Cardiac fibroblast (primary cell): ENCODE measurements at regions not wholly inside any gene's neighbourhood (a gene's known extent, or its start where the extent isn't known, plus 50 kb on each side); places are given as distances from the start of the nearest gene placed in this dataset.
"Not testable (repeated sequence)": the region's sequence is repeated elsewhere in the genome, so short reads cannot be mapped to it uniquely, and the experiment has no call there.

Experiments used
- DNase-seq, 2 donors: peaks; one replicate each; pipeline versions ENCODE4 v3.0.0 to v3.0.0-alpha.2; 2010; ENCODE audit warnings: low read depth in 2 of 2
- H3K4me3 ChIP-seq, 2 donors: replicated peaks in 1 of 2; 1 replicate in 1 of 2; 2 replicates in 1 of 2; pipeline ENCODE4 v1.5.1; 2011; ENCODE audit warnings: low read depth in 2 of 2, low read length in 2 of 2, mild to moderate bottlenecking in 2 of 2, moderate library complexity in 1 of 2
- TF ChIP-seq, protein P1 (sequence below): IDR thresholded peaks from one replicate; pipeline ENCODE4 v1.5.1; 2011; ENCODE audit warnings: low read depth, mild to moderate bottlenecking, low read length, inconsistent platforms

DNA sequence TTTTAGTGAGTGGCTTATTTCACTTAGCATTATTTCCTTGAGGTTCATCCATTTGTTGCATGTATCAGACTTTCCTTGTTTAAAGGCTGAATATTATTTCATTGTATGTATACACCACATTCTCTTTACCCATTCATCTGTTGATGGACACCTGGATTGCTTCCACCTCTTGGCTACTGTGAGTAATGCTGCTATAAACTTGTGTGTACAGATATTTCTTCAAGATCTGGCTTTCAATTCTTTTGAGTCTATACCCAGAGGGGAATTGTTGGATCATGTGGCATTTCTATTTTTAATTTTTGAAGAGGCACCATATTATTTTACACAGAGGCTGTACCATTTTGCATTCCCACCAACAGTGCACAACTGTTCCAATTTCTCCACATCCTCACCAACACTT is 313.5 kb downstream of the RPLP1 start:
- no peak overlapping the region for H3K4me3 ChIP-seq
- no peak for DNase-seq
- TF ChIP-seq, protein P1, sequence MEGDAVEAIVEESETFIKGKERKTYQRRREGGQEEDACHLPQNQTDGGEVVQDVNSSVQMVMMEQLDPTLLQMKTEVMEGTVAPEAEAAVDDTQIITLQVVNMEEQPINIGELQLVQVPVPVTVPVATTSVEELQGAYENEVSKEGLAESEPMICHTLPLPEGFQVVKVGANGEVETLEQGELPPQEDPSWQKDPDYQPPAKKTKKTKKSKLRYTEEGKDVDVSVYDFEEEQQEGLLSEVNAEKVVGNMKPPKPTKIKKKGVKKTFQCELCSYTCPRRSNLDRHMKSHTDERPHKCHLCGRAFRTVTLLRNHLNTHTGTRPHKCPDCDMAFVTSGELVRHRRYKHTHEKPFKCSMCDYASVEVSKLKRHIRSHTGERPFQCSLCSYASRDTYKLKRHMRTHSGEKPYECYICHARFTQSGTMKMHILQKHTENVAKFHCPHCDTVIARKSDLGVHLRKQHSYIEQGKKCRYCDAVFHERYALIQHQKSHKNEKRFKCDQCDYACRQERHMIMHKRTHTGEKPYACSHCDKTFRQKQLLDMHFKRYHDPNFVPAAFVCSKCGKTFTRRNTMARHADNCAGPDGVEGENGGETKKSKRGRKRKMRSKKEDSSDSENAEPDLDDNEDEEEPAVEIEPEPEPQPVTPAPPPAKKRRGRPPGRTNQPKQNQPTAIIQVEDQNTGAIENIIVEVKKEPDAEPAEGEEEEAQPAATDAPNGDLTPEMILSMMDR = no peak

DNA sequence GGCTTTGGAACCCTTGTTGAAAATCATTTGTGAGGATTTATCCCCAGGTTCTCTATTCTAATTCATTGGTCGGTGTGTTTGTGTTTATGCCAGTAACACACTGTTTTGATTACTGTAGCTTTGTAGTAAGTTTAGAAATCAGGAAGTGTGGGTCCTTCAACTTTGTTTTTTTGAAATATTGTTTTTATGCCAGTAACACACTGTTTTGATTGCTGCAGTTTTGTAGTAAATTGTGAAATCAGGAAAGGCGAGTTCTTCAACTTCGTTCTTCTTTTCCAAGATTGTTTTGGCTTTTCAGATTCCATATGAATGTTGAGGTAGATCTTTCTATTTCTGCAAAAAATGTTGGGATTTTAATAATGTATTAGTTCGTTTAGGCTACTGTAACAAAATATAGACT is 314.6 kb downstream of the RPLP1 start:
- no peak for DNase-seq
- TF ChIP-seq, protein P1 = no peak
- H3K4me3 ChIP-seq = no peak overlapping the region

DNA sequence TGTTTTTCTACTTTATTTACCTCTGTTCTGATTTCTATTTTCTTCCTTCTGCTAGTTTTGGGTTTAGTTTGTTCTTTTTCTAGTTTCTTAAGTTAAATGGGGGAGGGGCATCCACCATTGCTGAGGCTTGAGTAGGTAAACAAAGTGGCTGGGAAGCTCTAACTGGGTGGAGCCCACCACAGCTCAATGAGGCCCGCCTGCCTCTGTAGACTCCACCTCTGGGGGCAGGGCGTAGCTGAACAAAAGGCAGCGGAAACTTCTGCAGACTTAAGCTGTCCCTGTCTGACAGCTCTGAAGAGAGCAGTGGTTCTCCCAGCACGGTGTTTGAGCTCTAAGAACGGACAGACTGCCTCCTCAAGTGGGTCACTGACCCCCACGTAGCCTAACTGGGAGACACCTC is 316.7 kb downstream of the RPLP1 start:
- not testable (repeated sequence) for DNase-seq, H3K4me3 ChIP-seq

DNA sequence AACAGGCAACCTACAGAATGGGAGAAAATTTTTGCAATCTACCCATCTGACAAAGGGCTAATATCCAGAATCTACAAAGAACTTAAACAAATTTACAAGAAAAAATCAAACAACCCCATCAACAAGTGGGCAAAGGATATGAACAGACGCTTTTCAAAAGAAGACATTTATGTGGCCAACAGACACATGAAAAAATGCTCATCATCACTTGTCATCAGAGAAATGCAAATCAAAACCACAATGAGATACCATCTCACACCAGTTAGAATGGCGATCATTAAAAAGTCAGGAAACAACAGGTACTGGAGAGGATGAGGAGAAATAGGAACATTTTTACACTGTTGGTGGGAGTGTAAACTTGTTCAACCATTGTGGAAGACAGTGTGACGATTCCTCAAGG is 321.6 kb downstream of the RPLP1 start:
- DNase-seq, H3K4me3 ChIP-seq: not testable (repeated sequence)

DNA sequence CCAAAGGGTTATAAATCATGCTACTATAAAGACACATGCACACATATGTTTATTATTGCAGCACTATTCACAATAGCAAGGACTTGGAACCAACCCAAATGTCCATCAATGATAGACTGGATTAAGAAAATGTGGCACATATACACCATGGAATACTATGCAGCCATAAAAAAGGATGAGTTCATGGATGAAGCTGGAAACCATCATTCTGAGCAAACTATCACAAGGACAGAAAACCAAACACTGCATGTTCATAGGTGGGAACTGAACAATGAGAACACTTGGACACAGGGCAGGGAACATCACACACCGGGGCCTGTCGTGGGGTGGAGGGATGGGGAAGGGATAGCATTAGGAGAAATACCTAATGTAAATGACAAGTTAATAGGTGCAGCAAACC is 322.1 kb downstream of the RPLP1 start:
- DNase-seq = not testable (repeated sequence)

DNA sequence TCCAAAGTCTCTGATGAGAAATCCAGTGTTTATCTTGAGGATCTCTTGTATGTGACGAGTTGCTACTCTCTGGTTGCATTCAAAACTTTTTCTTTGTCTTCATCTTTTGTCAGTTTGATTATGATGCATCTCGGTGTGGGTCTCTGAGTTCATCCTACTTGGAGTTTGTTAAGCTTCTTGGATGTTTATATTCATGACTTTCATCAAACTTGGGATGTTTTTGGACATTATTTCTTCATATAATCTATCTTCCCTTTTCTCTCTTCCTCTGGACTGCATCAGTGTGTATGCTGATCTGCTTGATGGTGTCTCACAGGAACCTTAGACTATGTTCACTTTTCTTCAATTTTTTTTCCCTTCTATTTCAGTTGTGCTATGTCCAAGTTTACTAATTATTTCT is 320.4 kb downstream of the TLE3 start:
- no peak for DNase-seq
- TF ChIP-seq, protein P1 = no peak
- no peak overlapping the region for H3K4me3 ChIP-seq

More for the DNA sequence above, 322.1 kb downstream of the RPLP1 start:
- not testable (repeated sequence) for H3K4me3 ChIP-seq

DNA sequence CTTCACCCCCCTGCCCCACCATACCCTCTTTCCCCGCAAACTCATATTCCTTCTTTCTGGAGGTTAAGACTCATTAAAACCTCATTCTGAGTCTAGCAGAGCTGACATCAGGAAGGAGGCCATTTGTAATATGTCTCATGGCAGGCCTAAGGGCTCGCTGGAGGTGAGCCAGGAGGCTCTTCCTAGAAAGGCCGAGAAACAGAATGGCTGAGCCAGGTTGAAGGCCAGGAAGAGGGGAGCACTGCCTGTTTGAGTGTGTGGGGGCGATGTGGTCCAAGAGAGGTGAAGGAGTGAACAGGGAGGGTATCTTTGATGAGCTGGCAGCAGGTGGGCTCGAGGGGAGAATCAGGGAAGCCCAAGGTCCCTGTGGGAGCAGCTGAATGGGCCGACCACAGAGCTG is 317.3 kb downstream of the TLE3 start:
- no peak overlapping the region for H3K4me3 ChIP-seq
- DNase-seq = peak in 1 of 2 donors; percentile 48
- TF ChIP-seq, protein P1 = no peak

DNA sequence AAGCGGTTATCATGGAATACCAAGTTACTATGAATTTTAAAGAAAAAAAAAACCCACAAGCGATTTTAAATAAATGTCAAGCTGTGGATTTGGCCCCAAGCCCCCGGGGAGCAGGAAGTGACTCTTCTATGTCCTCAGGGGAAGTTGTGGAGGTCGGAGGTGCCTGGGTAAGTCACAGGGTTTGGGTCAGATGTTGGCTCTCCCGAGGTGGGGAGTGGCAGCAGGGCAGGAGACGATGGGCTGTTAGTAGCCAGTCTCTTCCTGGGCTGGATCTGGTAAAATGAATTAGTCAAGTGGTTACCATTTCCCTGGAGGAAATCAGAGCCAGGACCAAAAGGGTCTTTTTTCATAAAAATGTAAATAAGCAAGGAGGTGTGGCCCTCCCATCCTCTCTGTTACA is 316.7 kb downstream of the TLE3 start:
- TF ChIP-seq, protein P1 = no peak
- DNase-seq = no peak
- no peak overlapping the region for H3K4me3 ChIP-seq
